HepG2 (cell line): ENCODE measurements at regions not wholly inside any gene's neighbourhood (a gene's known extent, or its start where the extent isn't known, plus 50 kb on each side); places are given as distances from the start of the nearest gene placed in this dataset.

Experiments
- FOXJ3 ChIP-seq: sonication (generic); formaldehyde crosslinking; IDR thresholded peaks from 2 replicates; pipeline ENCODE4 v1.4.0; 2020; ENCODE audit warnings: missing genetic modification reagents, mild to moderate bottlenecking, borderline replicate concordance
- HOXA5 ChIP-seq: sonication (generic); formaldehyde crosslinking; IDR thresholded peaks from 2 replicates; pipeline ENCODE4 v1.4.0; 2020; ENCODE audit warnings: missing genetic modification reagents
- MED8 ChIP-seq: sonication (generic); formaldehyde crosslinking; IDR thresholded peaks from 2 replicates; pipeline ENCODE4 v1.8.1; 2023; ENCODE audit warnings: mild to moderate bottlenecking, missing genetic modification reagents; ENCODE audit not compliant: insufficient replicate concordance
- POGZ ChIP-seq: sonication (generic); formaldehyde crosslinking; IDR thresholded peaks from 2 replicates; pipeline ENCODE4 v1.4.0; 2020; ENCODE audit warnings: mild to moderate bottlenecking, missing genetic modification reagents
- SP1 ChIP-seq, 2 experiments: fragments of 450-650 bp in 1 of 2; sonication (generic) in 1 of 2; formaldehyde crosslinking in 1 of 2; IDR thresholded peaks; 2 replicates each; pipeline versions ENCODE4 v1.4.0 to v1.6.1; 2016 to 2020; ENCODE audit warnings: missing genetic modification reagents in 1 of 2
- SRY ChIP-seq: sonication (generic); formaldehyde crosslinking; IDR thresholded peaks from 2 replicates; pipeline ENCODE4 v1.8.0; 2022; ENCODE audit warnings: mild to moderate bottlenecking, missing genetic modification reagents
- TEAD2 ChIP-seq: sonication (generic); formaldehyde crosslinking; IDR thresholded peaks from 2 replicates; pipeline ENCODE4 v1.9.0; 2021; ENCODE audit warnings: missing genetic modification reagents
- TIGD3 ChIP-seq: sonication (generic); formaldehyde crosslinking; IDR thresholded peaks from 2 replicates; pipeline ENCODE4 v1.5.1; 2020; ENCODE audit warnings: mild to moderate bottlenecking, missing genetic modification reagents, borderline replicate concordance
- ZBTB21 ChIP-seq: sonication (generic); formaldehyde crosslinking; IDR thresholded peaks from 2 replicates; pipeline ENCODE4 v1.4.0; 2020; ENCODE audit warnings: missing genetic modification reagents
- ZBTB33 ChIP-seq: sonication (generic); formaldehyde crosslinking; IDR thresholded peaks from 2 replicates; pipeline ENCODE4 v1.4.0; 2020; ENCODE audit warnings: missing genetic modification reagents
- ZNF20 ChIP-seq: sonication (generic); formaldehyde crosslinking; IDR thresholded peaks from 2 replicates; pipeline ENCODE4 v1.4.0; 2020; ENCODE audit warnings: mild to moderate bottlenecking, moderate library complexity, missing genetic modification reagents
- ZNF24 ChIP-seq: fragments of 450-650 bp; IDR thresholded peaks from 2 replicates; pipeline ENCODE4 v1.6.1; 2017; ENCODE audit warnings: antibody characterized with exemption, mild to moderate bottlenecking
- ZNF260 ChIP-seq: sonication (generic); formaldehyde crosslinking; IDR thresholded peaks from 2 replicates; pipeline ENCODE4 v1.4.0; 2020; ENCODE audit warnings: missing genetic modification reagents, low read depth, mild to moderate bottlenecking, borderline replicate concordance
- ZNF724P ChIP-seq: sonication (generic); formaldehyde crosslinking; IDR thresholded peaks from 2 replicates; pipeline ENCODE4 v1.8.0; 2022; ENCODE audit warnings: missing genetic modification reagents, borderline replicate concordance
- ZNF772 ChIP-seq: sonication (generic); formaldehyde crosslinking; IDR thresholded peaks from 2 replicates; pipeline ENCODE4 v1.5.0; 2020; ENCODE audit warnings: mild to moderate bottlenecking, missing genetic modification reagents
- TF ChIP-seq, protein P1 (sequence below): IDR thresholded peaks from 2 replicates; pipeline ENCODE4 v1.6.1; 2016; ENCODE audit warnings: missing biosample characterization, missing genetic modification reagents, low read depth
- TF ChIP-seq, protein P2 (sequence below): sonication (generic); formaldehyde crosslinking; IDR thresholded peaks from 2 replicates; pipeline ENCODE4 v1.9.0; 2021; ENCODE audit warnings: missing genetic modification reagents, mild to moderate bottlenecking, borderline replicate concordance
- TF ChIP-seq, protein P3 (sequence below): sonication (generic); formaldehyde crosslinking; IDR thresholded peaks from 2 replicates; pipeline ENCODE4 v1.5.1; 2020; ENCODE audit warnings: missing genetic modification reagents, mild to moderate bottlenecking, borderline replicate concordance
- TF ChIP-seq, protein P4 (sequence below): fragments of 450-650 bp; IDR thresholded peaks from 2 replicates; pipeline ENCODE4 v1.6.1; 2017

GRCh38 chr6:26199057-26199772 lies 112.0 kb downstream of the HFE start (continued):
- TF ChIP-seq, protein P1, sequence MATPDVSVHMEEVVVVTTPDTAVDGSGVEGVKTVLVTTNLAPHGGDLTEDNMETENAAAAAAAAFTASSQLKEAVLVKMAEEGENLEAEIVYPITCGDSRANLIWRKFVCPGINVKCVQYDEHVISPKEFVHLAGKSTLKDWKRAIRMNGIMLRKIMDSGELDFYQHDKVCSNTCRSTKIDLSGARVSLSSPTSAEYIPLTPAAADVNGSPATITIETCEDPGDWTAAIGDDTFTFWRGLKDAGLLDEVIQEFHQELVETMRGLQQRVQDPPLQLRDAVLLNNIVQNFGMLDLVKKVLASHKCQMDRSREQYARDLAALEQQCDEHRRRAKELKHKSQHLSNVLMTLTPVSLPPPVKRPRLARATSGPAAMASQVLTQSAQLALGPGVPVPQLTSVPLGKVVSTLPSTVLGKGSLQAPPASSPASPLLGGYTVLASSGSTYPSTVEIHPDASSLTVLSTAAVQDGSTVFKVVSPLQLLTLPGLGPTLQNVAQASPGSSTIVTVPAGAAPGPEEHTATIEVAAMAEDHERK (CRISPR knock-in tag), result no peak
- TF ChIP-seq ZNF260 (CRISPR knock-in tag) (no peak), SP1 (IDR thresholded peaks at IDR 0.05) (no peak), SP1 (CRISPR knock-in tag; IDR thresholded peaks at IDR 0.05) (peak; percentile 10; the same call in 1 of the 2 replicates), TIGD3 (CRISPR knock-in tag) (no peak; the same call in 1 of the 2 replicates), POGZ (CRISPR knock-in tag) (peak; percentile 53; the same call in 1 of the 2 replicates), ZBTB33 (CRISPR knock-in tag) (no peak), ZBTB21 (0 out of 2 replicates have a peak, but pooled peaks have one; percentile 9), ZNF772 (peak; percentile 55; the same call in 1 of the 2 replicates), MED8 (peak; percentile 93), SRY (CRISPR knock-in tag) (peak; percentile 78; the same call in 1 of the 2 replicates), FOXJ3 (CRISPR knock-in tag) (peak; percentile 58; the same call in 1 of the 2 replicates), ZNF24 (peak; percentile 17; the same call in 1 of the 2 replicates), ZNF20 (CRISPR knock-in tag) (no peak), ZNF724P (peak; percentile 74; the same call in 1 of the 2 replicates), HOXA5 (CRISPR knock-in tag) (peak; percentile 64), TEAD2 (no peak)
- TF ChIP-seq, protein P2, sequence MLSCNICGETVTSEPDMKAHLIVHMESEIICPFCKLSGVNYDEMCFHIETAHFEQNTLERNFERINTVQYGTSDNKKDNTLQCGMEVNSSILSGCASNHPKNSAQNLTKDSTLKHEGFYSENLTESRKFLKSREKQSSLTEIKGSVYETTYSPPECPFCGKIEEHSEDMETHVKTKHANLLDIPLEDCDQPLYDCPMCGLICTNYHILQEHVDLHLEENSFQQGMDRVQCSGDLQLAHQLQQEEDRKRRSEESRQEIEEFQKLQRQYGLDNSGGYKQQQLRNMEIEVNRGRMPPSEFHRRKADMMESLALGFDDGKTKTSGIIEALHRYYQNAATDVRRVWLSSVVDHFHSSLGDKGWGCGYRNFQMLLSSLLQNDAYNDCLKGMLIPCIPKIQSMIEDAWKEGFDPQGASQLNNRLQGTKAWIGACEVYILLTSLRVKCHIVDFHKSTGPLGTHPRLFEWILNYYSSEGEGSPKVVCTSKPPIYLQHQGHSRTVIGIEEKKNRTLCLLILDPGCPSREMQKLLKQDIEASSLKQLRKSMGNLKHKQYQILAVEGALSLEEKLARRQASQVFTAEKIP (CRISPR knock-in tag), result no peak
- TF ChIP-seq, protein P3, sequence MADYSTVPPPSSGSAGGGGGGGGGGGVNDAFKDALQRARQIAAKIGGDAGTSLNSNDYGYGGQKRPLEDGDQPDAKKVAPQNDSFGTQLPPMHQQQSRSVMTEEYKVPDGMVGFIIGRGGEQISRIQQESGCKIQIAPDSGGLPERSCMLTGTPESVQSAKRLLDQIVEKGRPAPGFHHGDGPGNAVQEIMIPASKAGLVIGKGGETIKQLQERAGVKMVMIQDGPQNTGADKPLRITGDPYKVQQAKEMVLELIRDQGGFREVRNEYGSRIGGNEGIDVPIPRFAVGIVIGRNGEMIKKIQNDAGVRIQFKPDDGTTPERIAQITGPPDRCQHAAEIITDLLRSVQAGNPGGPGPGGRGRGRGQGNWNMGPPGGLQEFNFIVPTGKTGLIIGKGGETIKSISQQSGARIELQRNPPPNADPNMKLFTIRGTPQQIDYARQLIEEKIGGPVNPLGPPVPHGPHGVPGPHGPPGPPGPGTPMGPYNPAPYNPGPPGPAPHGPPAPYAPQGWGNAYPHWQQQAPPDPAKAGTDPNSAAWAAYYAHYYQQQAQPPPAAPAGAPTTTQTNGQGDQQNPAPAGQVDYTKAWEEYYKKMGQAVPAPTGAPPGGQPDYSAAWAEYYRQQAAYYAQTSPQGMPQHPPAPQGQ, result no peak
- TF ChIP-seq, protein P4, sequence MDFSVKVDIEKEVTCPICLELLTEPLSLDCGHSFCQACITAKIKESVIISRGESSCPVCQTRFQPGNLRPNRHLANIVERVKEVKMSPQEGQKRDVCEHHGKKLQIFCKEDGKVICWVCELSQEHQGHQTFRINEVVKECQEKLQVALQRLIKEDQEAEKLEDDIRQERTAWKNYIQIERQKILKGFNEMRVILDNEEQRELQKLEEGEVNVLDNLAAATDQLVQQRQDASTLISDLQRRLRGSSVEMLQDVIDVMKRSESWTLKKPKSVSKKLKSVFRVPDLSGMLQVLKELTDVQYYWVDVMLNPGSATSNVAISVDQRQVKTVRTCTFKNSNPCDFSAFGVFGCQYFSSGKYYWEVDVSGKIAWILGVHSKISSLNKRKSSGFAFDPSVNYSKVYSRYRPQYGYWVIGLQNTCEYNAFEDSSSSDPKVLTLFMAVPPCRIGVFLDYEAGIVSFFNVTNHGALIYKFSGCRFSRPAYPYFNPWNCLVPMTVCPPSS, result no peak
